ENCODE measurements at regions not wholly inside any gene's neighbourhood (a gene's known extent, or its start where the extent isn't known, plus 50 kb on each side); places are given as distances from the start of the nearest gene placed in this dataset.

GRCh38 chr4:188688956-188689355 is 549.7 kb downstream of the TRIML1 start:
- Histone ChIP-seq H3K9me3 (no peaks in the 10 kb centered on the region), H3K27ac (no peak overlapping the region), H3K27me3 (no peaks in the 10 kb centered on the region), H3K4me1 (ENCODE audit: insufficient read depth) (no peaks in the 10 kb centered on the region), H3K36me3 (no peaks in the 10 kb centered on the region), H3K4me3 (no peak overlapping the region)
- intact Hi-C loops (cut with DNase I), result no loop called here
- whole genome bisulfite sequencing, 3 donors, result 90 to 97% (median 93%) methylated on average over 2 of the region's 2 CpGs
- DNase-seq, result no peak
- TF ChIP-seq, protein P1, sequence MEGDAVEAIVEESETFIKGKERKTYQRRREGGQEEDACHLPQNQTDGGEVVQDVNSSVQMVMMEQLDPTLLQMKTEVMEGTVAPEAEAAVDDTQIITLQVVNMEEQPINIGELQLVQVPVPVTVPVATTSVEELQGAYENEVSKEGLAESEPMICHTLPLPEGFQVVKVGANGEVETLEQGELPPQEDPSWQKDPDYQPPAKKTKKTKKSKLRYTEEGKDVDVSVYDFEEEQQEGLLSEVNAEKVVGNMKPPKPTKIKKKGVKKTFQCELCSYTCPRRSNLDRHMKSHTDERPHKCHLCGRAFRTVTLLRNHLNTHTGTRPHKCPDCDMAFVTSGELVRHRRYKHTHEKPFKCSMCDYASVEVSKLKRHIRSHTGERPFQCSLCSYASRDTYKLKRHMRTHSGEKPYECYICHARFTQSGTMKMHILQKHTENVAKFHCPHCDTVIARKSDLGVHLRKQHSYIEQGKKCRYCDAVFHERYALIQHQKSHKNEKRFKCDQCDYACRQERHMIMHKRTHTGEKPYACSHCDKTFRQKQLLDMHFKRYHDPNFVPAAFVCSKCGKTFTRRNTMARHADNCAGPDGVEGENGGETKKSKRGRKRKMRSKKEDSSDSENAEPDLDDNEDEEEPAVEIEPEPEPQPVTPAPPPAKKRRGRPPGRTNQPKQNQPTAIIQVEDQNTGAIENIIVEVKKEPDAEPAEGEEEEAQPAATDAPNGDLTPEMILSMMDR (IDR thresholded peaks at IDR 0.05), result no peak
- TF ChIP-seq POLR2A (IDR thresholded peaks at IDR 0.05) (no peak), EP300 (IDR thresholded peaks at IDR 0.05) (no peak)

- TF ChIP-seq, protein P1 (IDR thresholded peaks at IDR 0.05), result no peak
- TF ChIP-seq POLR2A (IDR thresholded peaks at IDR 0.05) (no peak), EP300 (IDR thresholded peaks at IDR 0.05) (no peak)
- H3K4me1 ChIP-seq (ENCODE audit: insufficient read depth), result no peaks in the 10 kb centered on the region
- no peak overlapping the region for H3K27ac ChIP-seq
- no peaks in the 10 kb centered on the region for H3K36me3 ChIP-seq
- WGBS, 3 donors, result 51 to 61% (median 58%) methylated on average over 4 of the region's 4 CpGs
- no peak for DNase-seq
- H3K27me3 ChIP-seq, result no peaks in the 10 kb centered on the region
- intact Hi-C loops (cut with DNase I), result no loop called here
- H3K4me3 ChIP-seq, result no peak overlapping the region
- no peaks in the 10 kb centered on the region for H3K9me3 ChIP-seq
These were observed 552.6 kb downstream of the TRIML1 start for GRCh38 chr4:188691811-188692210.

DNA sequence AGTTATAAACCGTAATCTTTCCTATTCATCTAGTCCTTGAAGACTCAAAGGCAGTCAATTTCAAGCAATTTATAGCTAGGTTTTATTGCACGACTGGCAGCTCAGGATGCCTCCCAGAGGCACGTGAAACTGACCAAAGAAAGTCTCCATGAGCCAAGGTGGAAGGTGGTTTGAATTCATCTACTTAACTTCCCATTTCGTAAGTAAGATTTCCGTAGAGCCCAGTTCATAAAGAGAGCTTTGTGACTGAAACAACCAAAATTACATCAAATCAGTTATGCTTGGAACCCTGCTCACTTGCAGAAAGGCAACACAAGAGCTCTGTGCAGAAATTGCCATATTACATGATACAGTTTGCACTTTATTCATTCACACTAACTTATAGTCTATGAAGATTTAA is 556.0 kb downstream of the TRIML1 start:
- 77 to 85% (median 78%) methylated on average over 5 of the region's 5 CpGs for WGBS, 3 donors
- Histone ChIP-seq H3K4me3 (no peak overlapping the region), H3K27me3 (no peaks in the 10 kb centered on the region), H3K9me3 (no peaks in the 10 kb centered on the region), H3K36me3 (no peaks in the 10 kb centered on the region), H3K27ac (no peak overlapping the region), H3K4me1 (ENCODE audit: insufficient read depth) (no peaks in the 10 kb centered on the region)
- TF ChIP-seq, protein P1 (IDR thresholded peaks at IDR 0.05), result no peak
- no peak for TF ChIP-seq POLR2A (IDR thresholded peaks at IDR 0.05)
- TF ChIP-seq EP300 (IDR thresholded peaks at IDR 0.05), result no peak
- no peak for DNase-seq
- intact Hi-C loops (cut with DNase I), result no loop called here

GRCh38 chr4:188697243-188697642 is 558.0 kb downstream of the TRIML1 start:
- 78 to 88% (median 86%) methylated on average over 1 of the region's 1 CpG for WGBS, 3 donors
- intact Hi-C loops (cut with DNase I), result no loop called here
- TF ChIP-seq POLR2A (IDR thresholded peaks at IDR 0.05) (no peak), EP300 (IDR thresholded peaks at IDR 0.05) (no peak)
- TF ChIP-seq, protein P1 (IDR thresholded peaks at IDR 0.05), result no peak

DNA sequence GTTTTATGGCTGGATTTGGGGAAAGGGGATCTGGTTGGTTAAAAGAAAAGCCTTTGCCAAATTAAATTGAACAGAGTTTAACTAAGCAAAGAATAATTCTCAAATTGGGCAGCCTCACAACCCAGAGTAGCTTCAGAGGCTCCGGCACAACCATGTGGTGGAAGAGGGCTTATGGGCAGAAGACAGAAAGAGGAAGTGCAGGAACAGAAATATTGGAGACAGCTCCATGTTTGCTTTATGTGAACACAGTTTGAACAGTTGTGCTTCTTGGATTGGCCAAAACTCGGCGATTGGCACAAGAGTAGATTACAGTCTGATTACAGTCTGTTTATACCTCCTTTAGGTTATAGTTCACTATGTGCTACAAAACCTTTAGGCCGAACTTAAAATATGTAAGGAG is 562.7 kb downstream of the TRIML1 start:
- Histone ChIP-seq H3K36me3 (no peaks in the 10 kb centered on the region), H3K9me3 (no peaks in the 10 kb centered on the region), H3K4me1 (ENCODE audit: insufficient read depth) (no peaks in the 10 kb centered on the region), H3K4me3 (no peak overlapping the region), H3K27me3 (no peaks in the 10 kb centered on the region), H3K27ac (no peak overlapping the region)
- TF ChIP-seq, protein P1 (IDR thresholded peaks at IDR 0.05), result no peak
- no peak for TF ChIP-seq EP300 (IDR thresholded peaks at IDR 0.05)
- no peak for TF ChIP-seq POLR2A (IDR thresholded peaks at IDR 0.05)
- 91 to 96% (median 95%) methylated on average over 4 of the region's 4 CpGs for WGBS, 3 donors
- no peak for DNase-seq
- intact Hi-C loops (cut with DNase I), result no loop called here

More at GRCh38 chr4:188697243-188697642, 558.0 kb downstream of the TRIML1 start:
- no peak overlapping the region for H3K27ac ChIP-seq
- H3K9me3 ChIP-seq, result no peaks in the 10 kb centered on the region
- no peak overlapping the region for H3K4me3 ChIP-seq
- H3K36me3 ChIP-seq, result no peaks in the 10 kb centered on the region
- no peaks in the 10 kb centered on the region for H3K4me1 ChIP-seq (ENCODE audit: insufficient read depth)
- no peak for DNase-seq
- no peaks in the 10 kb centered on the region for H3K27me3 ChIP-seq
